ENCODE measurements at regions not wholly inside any gene's neighbourhood (a gene's known extent, or its start where the extent isn't known, plus 50 kb on each side); places are given as distances from the start of the nearest gene placed in this dataset.

- TF ChIP-seq, protein P1, sequence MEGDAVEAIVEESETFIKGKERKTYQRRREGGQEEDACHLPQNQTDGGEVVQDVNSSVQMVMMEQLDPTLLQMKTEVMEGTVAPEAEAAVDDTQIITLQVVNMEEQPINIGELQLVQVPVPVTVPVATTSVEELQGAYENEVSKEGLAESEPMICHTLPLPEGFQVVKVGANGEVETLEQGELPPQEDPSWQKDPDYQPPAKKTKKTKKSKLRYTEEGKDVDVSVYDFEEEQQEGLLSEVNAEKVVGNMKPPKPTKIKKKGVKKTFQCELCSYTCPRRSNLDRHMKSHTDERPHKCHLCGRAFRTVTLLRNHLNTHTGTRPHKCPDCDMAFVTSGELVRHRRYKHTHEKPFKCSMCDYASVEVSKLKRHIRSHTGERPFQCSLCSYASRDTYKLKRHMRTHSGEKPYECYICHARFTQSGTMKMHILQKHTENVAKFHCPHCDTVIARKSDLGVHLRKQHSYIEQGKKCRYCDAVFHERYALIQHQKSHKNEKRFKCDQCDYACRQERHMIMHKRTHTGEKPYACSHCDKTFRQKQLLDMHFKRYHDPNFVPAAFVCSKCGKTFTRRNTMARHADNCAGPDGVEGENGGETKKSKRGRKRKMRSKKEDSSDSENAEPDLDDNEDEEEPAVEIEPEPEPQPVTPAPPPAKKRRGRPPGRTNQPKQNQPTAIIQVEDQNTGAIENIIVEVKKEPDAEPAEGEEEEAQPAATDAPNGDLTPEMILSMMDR (conservative IDR thresholded peaks at IDR 0.05; ENCODE audit: low read depth, low read length): no peak
- no peak for DNase-seq (ENCODE audit: low read depth)
These were observed 85.7 kb upstream of the TBL1X start for GRCh38 chrX:9378980-9379696.

GRCh38 chrX:9379697-9380551, 84.9 kb upstream of the TBL1X start:
- TF ChIP-seq, protein P1 (conservative IDR thresholded peaks at IDR 0.05; ENCODE audit: low read depth, low read length): no peak
- no peak overlapping the region for H3K4me3 ChIP-seq (ENCODE audit: low read length)
- no peak for DNase-seq (ENCODE audit: low read depth)

More at GRCh38 chrX:9378980-9379696, 85.7 kb upstream of the TBL1X start:
- H3K4me3 ChIP-seq (ENCODE audit: low read length): no peak overlapping the region

- DNase-seq (ENCODE audit: low read depth): no peak
- TF ChIP-seq, protein P1 (conservative IDR thresholded peaks at IDR 0.05; ENCODE audit: low read depth, low read length): no peak
- H3K4me3 ChIP-seq (ENCODE audit: low read length): no peak overlapping the region
These were observed 81.2 kb upstream of the TBL1X start for GRCh38 chrX:9383655-9384054.

DNA sequence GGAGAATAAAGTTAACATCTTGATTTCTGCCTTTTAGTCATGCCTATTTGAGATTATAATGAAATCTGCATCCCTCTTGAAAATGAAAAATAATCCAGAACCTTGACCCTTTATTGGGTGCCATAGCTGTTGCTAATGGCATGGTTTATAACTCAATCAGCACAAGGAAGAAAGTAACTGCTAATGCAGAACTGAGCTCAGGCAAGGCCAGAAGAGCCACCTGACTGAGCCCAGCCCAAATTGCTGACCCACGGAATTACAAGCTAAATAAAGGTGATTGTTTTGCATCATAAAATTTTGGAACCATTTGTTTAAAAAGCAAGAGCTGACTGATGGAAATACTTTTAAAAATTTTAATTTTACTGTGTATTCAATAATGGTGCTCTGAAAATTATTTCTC, 76.4 kb upstream of the TBL1X start:
- H3K4me3 ChIP-seq (ENCODE audit: low read length): no peak overlapping the region
- TF ChIP-seq, protein P1 (conservative IDR thresholded peaks at IDR 0.05; ENCODE audit: low read depth, low read length): no peak
- no peak for DNase-seq (ENCODE audit: low read depth)

DNA sequence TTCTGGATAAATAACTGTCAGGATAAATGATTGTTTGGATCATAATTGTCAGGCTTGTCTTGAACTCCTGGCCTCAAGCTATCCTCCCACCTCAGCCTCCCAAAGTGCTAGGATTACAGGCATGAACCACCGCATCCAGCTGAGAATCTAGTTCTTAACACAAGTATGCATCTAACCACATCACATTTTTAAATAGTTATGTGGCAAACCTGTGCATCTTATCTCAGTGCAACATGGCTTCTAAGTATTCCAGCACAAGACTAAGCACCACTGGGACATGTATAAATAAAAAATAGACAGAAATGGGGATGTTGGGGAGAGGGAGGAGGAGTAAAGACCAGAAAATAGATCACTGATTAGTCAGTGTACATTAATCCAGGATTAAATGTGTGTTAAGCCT, 74.7 kb upstream of the TBL1X start:
- TF ChIP-seq, protein P1 (conservative IDR thresholded peaks at IDR 0.05; ENCODE audit: low read depth, low read length): no peak
- no peak for DNase-seq (ENCODE audit: low read depth)
- no peak overlapping the region for H3K4me3 ChIP-seq (ENCODE audit: low read length)

- H3K4me3 ChIP-seq (ENCODE audit: low read length): no peak overlapping the region
- no peak for DNase-seq (ENCODE audit: low read depth)
- TF ChIP-seq, protein P1 (conservative IDR thresholded peaks at IDR 0.05; ENCODE audit: low read depth, low read length): no peak
These were observed 74.0 kb upstream of the TBL1X start for GRCh38 chrX:9390693-9391368.
